K562 (cell line): ENCODE measurements at regions not wholly inside any gene's neighbourhood (a gene's known extent, or its start where the extent isn't known, plus 50 kb on each side); places are given as distances from the start of the nearest gene placed in this dataset.

ENCODE experiments used
- MYBL2 ChIP-seq, 2 experiments: fragments of 450-650 bp in 1 of 2; sonication (generic) in 1 of 2; formaldehyde crosslinking in 1 of 2; IDR thresholded peaks; 2 replicates each; pipeline versions ENCODE4 v1.6.1 to v1.8.1; 2017 to 2022; ENCODE audit warnings: borderline replicate concordance in 1 of 2, inconsistent platforms in 1 of 2, low read depth in 1 of 2, mild to moderate bottlenecking in 1 of 2, missing genetic modification reagents in 1 of 2, moderate library complexity in 1 of 2
- TF ChIP-seq, protein P1 (sequence below), 2 experiments: fragments of 450-650 bp in 1 of 2; sonication (generic) in 1 of 2; formaldehyde crosslinking in 1 of 2; IDR thresholded peaks in 1 of 2; conservative IDR thresholded peaks in 1 of 2; 2 replicates each; pipeline versions ENCODE4 v1.6.1 to v1.8.1; 2016 to 2023; ENCODE audit warnings: mild to moderate bottlenecking in 2 of 2, moderate library complexity in 2 of 2, inconsistent platforms in 1 of 2, missing genetic modification reagents in 1 of 2

DNA sequence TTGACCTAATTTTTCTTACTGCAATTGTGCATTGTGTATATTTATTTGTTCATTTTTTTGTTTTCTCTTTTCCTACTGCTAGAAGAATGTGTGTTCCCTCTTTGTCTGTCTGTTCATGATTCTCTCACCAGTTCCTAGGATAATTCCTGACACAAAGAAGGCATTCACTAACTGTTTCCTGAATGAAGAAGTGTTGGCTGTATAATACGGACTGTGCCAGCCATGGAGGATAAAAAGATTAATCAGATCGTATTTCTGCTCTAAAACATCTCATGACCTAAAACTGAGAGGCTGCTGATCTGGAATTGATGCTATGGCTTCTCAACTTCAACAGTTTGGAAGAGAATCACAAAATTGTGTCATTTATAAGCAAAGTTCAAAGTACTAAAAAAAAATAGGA lies 563.1 kb upstream of the FRG1 start:
- no peak for TF ChIP-seq MYBL2 (IDR thresholded peaks at IDR 0.05; ENCODE audit: low read depth)
- no peak for TF ChIP-seq MYBL2 (CRISPR knock-in tag; IDR thresholded peaks at IDR 0.05; ENCODE audit: borderline replicate concordance)
- TF ChIP-seq, protein P1, sequence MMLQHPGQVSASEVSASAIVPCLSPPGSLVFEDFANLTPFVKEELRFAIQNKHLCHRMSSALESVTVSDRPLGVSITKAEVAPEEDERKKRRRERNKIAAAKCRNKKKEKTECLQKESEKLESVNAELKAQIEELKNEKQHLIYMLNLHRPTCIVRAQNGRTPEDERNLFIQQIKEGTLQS (IDR thresholded peaks at IDR 0.05) = no peak
- TF ChIP-seq, protein P1 (CRISPR knock-in tag; conservative IDR thresholded peaks at IDR 0.05) = no peak
